ENCODE measurements at regions not wholly inside any gene's neighbourhood (a gene's known extent, or its start where the extent isn't known, plus 50 kb on each side); places are given as distances from the start of the nearest gene placed in this dataset.

DNA sequence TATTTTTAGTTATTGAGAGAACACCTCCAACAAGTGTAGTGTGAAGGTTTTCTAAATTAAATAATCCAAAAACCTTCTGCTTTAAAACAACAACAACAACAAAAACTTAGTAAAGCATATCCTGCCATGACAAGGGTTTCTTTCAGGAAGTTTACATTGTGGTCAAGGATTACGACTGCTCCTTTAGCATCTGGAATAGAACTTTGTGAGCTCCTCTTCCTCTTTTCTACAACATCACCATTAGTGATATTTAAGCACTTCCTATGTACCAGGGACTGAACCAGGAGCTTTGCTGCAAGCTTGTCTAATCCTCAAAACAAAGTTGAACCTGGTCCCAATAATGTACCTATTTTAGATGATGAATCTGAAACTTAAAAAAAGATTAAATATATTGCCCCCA, 315.4 kb upstream of the KITLG start:
- TF ChIP-seq FOXM1 (IDR thresholded peaks at IDR 0.05; ENCODE audit: borderline replicate concordance, low read depth) (no peak), NFIC (IDR thresholded peaks at IDR 0.05) (no peak), CREB1 (IDR thresholded peaks at IDR 0.05; ENCODE audit: low read depth) (no peak), RAD21 (IDR thresholded peaks at IDR 0.05; ENCODE audit: low read depth) (no peak), YY1 (IDR thresholded peaks at IDR 0.05; ENCODE audit: low read depth) (no peak), EP300 (IDR thresholded peaks at IDR 0.05; ENCODE audit: borderline replicate concordance) (no peak)
- TF ChIP-seq, protein P1, sequence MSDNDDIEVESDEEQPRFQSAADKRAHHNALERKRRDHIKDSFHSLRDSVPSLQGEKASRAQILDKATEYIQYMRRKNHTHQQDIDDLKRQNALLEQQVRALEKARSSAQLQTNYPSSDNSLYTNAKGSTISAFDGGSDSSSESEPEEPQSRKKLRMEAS (IDR thresholded peaks at IDR 0.05): no peak
- TF ChIP-seq, protein P2, sequence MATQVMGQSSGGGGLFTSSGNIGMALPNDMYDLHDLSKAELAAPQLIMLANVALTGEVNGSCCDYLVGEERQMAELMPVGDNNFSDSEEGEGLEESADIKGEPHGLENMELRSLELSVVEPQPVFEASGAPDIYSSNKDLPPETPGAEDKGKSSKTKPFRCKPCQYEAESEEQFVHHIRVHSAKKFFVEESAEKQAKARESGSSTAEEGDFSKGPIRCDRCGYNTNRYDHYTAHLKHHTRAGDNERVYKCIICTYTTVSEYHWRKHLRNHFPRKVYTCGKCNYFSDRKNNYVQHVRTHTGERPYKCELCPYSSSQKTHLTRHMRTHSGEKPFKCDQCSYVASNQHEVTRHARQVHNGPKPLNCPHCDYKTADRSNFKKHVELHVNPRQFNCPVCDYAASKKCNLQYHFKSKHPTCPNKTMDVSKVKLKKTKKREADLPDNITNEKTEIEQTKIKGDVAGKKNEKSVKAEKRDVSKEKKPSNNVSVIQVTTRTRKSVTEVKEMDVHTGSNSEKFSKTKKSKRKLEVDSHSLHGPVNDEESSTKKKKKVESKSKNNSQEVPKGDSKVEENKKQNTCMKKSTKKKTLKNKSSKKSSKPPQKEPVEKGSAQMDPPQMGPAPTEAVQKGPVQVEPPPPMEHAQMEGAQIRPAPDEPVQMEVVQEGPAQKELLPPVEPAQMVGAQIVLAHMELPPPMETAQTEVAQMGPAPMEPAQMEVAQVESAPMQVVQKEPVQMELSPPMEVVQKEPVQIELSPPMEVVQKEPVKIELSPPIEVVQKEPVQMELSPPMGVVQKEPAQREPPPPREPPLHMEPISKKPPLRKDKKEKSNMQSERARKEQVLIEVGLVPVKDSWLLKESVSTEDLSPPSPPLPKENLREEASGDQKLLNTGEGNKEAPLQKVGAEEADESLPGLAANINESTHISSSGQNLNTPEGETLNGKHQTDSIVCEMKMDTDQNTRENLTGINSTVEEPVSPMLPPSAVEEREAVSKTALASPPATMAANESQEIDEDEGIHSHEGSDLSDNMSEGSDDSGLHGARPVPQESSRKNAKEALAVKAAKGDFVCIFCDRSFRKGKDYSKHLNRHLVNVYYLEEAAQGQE (IDR thresholded peaks at IDR 0.05; ENCODE audit: low read depth): no peak
